HG03469 (cell line): ENCODE measurements at regions not wholly inside any gene's neighbourhood (a gene's known extent, or its start where the extent isn't known, plus 50 kb on each side); places are given as distances from the start of the nearest gene placed in this dataset.
"Not testable (repeated sequence)": the region's sequence is repeated elsewhere in the genome, so short reads cannot be mapped to it uniquely, and the experiment has no call there.

ENCODE experiments used
- ATAC-seq: cut with Tn5 transposase; IDR thresholded peaks from one replicate; pipeline ENCODE4 v1.9.1; 2021; ENCODE audit warnings: mild to moderate bottlenecking, moderate library complexity, moderate number of reproducible peaks; ENCODE audit not compliant: unreplicated experiment

DNA sequence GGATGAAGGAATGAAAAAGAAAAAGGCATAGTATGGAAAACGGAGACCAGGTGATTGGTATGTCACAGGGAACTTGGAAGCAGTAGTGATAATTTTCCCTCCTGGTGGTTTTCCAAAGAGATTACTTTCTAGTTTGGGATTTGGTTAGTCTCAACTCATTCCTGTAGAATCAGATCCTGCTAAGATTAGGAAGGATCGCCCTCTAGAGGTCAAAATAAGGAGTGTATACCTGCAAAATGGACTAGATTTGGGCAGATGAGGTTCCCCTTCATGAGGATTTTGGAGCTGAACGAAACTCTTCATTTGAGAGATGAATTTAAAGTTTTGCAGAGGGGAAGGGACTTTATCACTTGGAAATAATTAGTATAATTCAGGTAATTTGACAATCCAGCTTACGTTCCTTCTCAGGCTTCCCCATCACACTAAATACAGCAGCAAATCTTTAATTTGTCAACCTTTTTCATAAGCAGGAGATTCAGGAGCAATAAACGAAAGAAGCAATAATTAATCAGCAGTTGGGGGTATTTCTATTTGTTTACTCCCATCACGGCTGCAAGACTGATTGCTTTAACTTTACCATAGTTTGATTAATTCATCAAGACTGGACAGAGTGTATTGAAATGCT, 65.2 kb downstream of the CCDC195 start:
- ATAC-seq, result no peak

DNA sequence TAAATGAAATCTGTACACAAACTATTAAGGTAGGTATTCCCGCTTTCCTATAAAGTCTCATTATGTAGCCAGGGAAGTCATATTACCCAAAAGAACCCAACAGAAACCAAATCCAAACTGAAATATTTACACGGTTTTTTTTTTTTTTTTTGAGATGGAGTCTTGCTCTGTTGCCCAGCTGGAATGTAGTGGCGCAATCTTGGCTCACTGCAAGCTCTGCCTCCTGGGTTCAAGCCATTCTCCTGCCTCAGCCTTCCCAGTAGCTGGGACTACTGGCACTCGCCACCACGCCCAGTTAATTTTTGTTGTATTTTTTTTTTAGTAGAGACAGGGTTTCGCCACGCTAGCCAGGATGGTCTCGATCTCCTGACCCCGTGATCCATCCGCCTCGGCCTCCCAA, 62.5 kb upstream of the CUL3 start:
- not testable (repeated sequence) for ATAC-seq

DNA sequence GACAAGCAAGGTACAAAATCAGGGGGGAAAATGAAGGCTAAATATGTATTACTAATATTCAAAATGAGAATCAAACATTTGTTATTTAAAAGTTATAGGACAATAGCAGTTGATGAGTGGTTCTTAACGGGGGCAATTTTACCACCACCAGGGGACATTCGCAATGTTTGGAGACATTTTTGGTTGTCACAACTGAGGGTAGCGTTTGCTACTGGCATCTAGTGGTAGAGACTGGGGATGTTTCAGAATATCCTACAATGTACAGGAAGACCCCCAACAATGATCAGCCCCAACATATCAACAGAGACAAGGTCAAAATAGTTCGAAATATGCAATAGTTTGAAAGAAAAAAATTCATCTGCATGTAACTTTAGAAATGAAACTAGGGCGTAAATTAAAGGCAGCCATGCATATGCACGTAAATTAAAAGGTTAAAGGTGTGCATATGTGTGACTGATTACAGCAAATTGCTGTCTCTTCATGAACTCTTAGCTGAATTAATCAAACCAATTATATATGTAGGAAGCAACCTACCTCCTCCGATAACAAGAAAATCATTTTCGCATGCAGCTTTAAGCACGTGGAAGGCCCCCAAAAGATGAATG, 61.2 kb upstream of the CUL3 start:
- peak; percentile 39 for ATAC-seq

DNA sequence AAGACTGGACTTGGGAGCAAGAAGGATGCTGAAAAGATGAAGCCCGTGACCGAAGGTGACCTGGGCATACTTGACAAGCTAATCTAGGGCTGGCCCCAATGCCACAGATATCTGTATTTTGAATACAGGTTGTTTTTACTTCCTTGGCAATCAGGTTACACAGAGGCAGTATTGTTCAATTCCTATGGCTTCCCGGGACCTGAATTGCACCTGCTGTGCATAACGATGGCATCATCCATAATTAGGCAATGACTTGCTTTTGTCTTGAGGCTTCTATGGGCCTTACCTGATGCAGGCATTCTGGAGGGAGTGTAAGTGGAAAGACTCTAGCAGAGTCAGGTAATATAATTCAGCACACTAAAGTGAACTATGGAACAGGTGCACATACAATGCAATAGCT, 60.6 kb upstream of the CUL3 start:
- ATAC-seq, result no peak

DNA sequence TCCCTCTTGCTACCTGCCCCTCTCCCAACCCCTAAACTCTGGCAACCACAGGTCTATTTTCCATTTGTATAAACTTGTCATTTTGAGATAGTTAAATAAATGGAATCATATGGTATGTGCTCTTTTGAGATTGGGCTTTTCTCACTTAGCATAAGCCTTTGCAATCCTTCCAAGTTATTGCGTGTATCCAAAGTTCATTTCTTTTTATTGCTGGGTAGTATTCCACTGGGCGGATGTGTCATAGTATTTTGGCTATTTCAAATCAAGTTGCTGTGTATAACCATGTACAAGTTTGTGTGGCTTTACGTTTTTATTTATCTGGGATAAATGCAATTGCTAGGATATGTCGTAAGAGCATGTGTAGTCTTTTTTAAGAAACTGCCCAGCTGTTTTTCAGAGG, 55.5 kb upstream of the CUL3 start:
- ATAC-seq, result no peak

DNA sequence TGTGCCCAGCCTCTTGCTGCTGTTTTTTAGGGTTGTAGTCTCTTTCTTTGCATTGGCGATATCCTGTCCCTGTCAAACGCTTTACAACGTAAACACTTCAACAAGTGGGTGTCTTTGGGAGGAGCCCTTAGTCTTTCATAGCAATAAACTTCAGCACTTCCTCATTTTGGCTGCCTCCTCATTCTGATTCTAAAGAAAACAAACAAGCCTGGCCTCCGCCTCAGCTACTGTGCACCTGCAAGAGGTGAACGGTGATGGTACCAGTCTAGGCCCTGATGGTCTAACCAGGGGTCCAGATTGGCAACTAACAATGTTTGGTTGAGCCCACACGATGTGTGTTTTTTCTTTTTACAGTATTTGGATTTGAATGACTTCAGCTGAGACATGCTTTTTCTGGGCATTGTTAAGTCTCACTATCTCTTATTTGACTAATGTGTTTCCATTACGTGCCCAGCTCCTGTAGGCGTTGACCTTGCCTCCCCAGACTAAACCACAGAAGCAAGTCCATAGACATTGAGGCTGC, 53.2 kb upstream of the CUL3 start:
- peak; percentile 88 for ATAC-seq
